HCT116 (cell line): ENCODE measurements at regions not wholly inside any gene's neighbourhood (a gene's known extent, or its start where the extent isn't known, plus 50 kb on each side); places are given as distances from the start of the nearest gene placed in this dataset.

Experiments
- ATAC-seq: fragments of 200-7000 bp; cut with Tn5 transposase; 2 replicates; pipeline ENCODE4 v1.9.1; 2020; ENCODE audit warnings: mild to moderate bottlenecking, moderate library complexity
- BruUV-seq: library from RNA; stranded (reverse); fragments of 400-500 nt; replicated peaks from 2 replicates; lab custom pipeline; 2021; lab: Mats Ljungman, UMichigan
- CTCF ChIA-PET: fragments of 300-600 bp; sonication (Branson Sonifier 250); formaldehyde crosslinking; loops from one replicate; lab custom pipeline; 2021; ENCODE audit warnings: antibody characterized with exemption; lab: Charles Lee
- POLR2A ChIA-PET: fragments of 300-600, 350-600 bp; sonication (Branson Sonifier 250); formaldehyde crosslinking; loops from one replicate; lab custom pipeline; 2021; ENCODE audit warnings: antibody characterized with exemption; lab: Charles Lee
- RAD21 ChIA-PET, 2 experiments: fragments of 300-600 bp; sonication (Branson Sonifier 250); formaldehyde crosslinking; loops; one replicate each; lab custom pipeline; 2023; ENCODE audit warnings: low total read pairs in 2 of 2; ENCODE audit not compliant: uncharacterized antibody in 2 of 2, unreplicated experiment in 2 of 2, low non-redundant PET in 1 of 2; lab: Charles Lee
- DNase-seq: peaks from one replicate; pipeline ENCODE4 v3.0.0-alpha.2; 2010; ENCODE audit warnings: low read depth, low spot score
- H2AFZ ChIP-seq: fragments of 200-600 bp; shearing (Covaris generic), sonication (generic); 2 replicates; pipeline ENCODE4 v1.6.1; 2017; ENCODE audit warnings: low read depth, mixed run types, mixed read lengths, antibody characterized with exemption, low read length; ENCODE audit not compliant: poor library complexity, severe bottlenecking
- H3K27ac ChIP-seq: 2 replicates; pipeline ENCODE4 v1.5.1; 2012; ENCODE audit warnings: low read depth, low read length
- H3K27me3 ChIP-seq: fragments of 200-600 bp; sonication (generic); 2 replicates; pipeline ENCODE4 v1.6.1; 2016; ENCODE audit warnings: mixed run types, low read length, mixed read lengths; ENCODE audit not compliant: insufficient read depth
- H3K36me3 ChIP-seq, 2 experiments: fragments of 200-500 bp in 1 of 2; fragments of 200-600 bp in 1 of 2; sonication (Bioruptor generic) in 1 of 2; sonication (generic) in 1 of 2; 2 replicates each; pipeline versions ENCODE4 v1.5.1 to v1.6.1; 2014 to 2016; ENCODE audit warnings: low read length in 2 of 2, inconsistent platforms in 1 of 2, mixed read lengths in 1 of 2, mixed run types in 1 of 2; ENCODE audit not compliant: insufficient read depth in 2 of 2, control insufficient read depth in 1 of 2
- H3K4me1 ChIP-seq, 2 experiments: fragments of 200-600 bp in 1 of 2; sonication (generic) in 1 of 2; 2 replicates each; pipeline versions ENCODE4 v1.5.1 to v1.6.1; 2012 to 2017; ENCODE audit warnings: low read length in 2 of 2, inconsistent platforms in 1 of 2, mild to moderate bottlenecking in 1 of 2, mixed read lengths in 1 of 2, mixed run types in 1 of 2, moderate library complexity in 1 of 2; ENCODE audit not compliant: insufficient read depth in 2 of 2, control insufficient read depth in 1 of 2
- H3K4me2 ChIP-seq: fragments of 200-600 bp; sonication (generic); 2 replicates; pipeline ENCODE4 v1.6.1; 2017; ENCODE audit warnings: mixed run types, low read length, mixed read lengths
- H3K4me3 ChIP-seq, 2 experiments: fragments of 200-600 bp in 1 of 2; sonication (generic) in 1 of 2; replicated peaks in 1 of 2; 2 replicates each; pipeline ENCODE4 v1.5.1; 2011 to 2016; ENCODE audit warnings: low read length in 2 of 2, control low read depth in 1 of 2, low read depth in 1 of 2, mild to moderate bottlenecking in 1 of 2, mixed read lengths in 1 of 2, mixed run types in 1 of 2
- H3K79me2 ChIP-seq: fragments of 200-600 bp; sonication (generic); 2 replicates; pipeline ENCODE4 v1.6.1; 2017; ENCODE audit warnings: mild to moderate bottlenecking, mixed run types, low read length, moderate library complexity, mixed read lengths; ENCODE audit not compliant: insufficient read depth
- H3K9ac ChIP-seq: fragments of 200-600 bp; sonication (generic); 2 replicates; pipeline ENCODE4 v1.6.1; 2016; ENCODE audit warnings: low read length, mixed read lengths
- H3K9me2 ChIP-seq: fragments of 200-600 bp; sonication (generic), shearing (Covaris generic); 2 replicates; pipeline ENCODE4 v1.6.1; 2017; ENCODE audit warnings: mixed run types, mild to moderate bottlenecking, moderate library complexity; ENCODE audit not compliant: insufficient read depth
- H3K9me3 ChIP-seq, 2 experiments: fragments of 200-500 bp in 1 of 2; fragments of 200-600 bp in 1 of 2; sonication (Bioruptor generic) in 1 of 2; sonication (generic) in 1 of 2; 2 replicates each; pipeline ENCODE4 v1.6.1; 2014 to 2017; ENCODE audit warnings: low read length in 2 of 2, mixed read lengths in 2 of 2, inconsistent platforms in 1 of 2, low read depth in 1 of 2, mild to moderate bottlenecking in 1 of 2, mixed run types in 1 of 2, moderate library complexity in 1 of 2; ENCODE audit not compliant: control insufficient read depth in 1 of 2, insufficient read depth in 1 of 2
- H4K20me1 ChIP-seq: fragments of 200-600 bp; sonication (generic), shearing (Covaris generic); 2 replicates; pipeline ENCODE4 v1.6.1; 2017; ENCODE audit warnings: mixed run types, mild to moderate bottlenecking, moderate library complexity; ENCODE audit not compliant: insufficient read depth
- CBX3 ChIP-seq: IDR thresholded peaks from 2 replicates; pipeline ENCODE4 v1.6.1; 2012; ENCODE audit warnings: low read depth
- EZH2phosphoT487 ChIP-seq: fragments of 200-600 bp; IDR thresholded peaks from 2 replicates; pipeline ENCODE4 v1.6.1; 2018; ENCODE audit warnings: antibody characterized with exemption, borderline replicate concordance
- POLR2A ChIP-seq: IDR thresholded peaks from 2 replicates; pipeline ENCODE4 v1.7.0; 2011; ENCODE audit warnings: borderline replicate concordance; ENCODE audit not compliant: insufficient read depth, insufficient read length; ENCODE audit errors: extremely low read depth
- SP1 ChIP-seq: IDR thresholded peaks from 2 replicates; pipeline ENCODE4 v1.6.1; 2012; ENCODE audit warnings: low read depth
- SRF ChIP-seq: IDR thresholded peaks from 2 replicates; pipeline ENCODE4 v1.6.1; 2012; ENCODE audit warnings: low read depth
- YY1 ChIP-seq: IDR thresholded peaks from 2 replicates; pipeline ENCODE4 v1.6.1; 2011; ENCODE audit warnings: low read length, low read depth, moderate library complexity, mild to moderate bottlenecking; ENCODE audit not compliant: insufficient replicate concordance; ENCODE audit errors: extremely low read depth
- ZNF274 ChIP-seq: fragments of 200-500 bp; sonication (Bioruptor generic); IDR thresholded peaks from 2 replicates; pipeline ENCODE4 v1.6.1; 2014; ENCODE audit warnings: mild to moderate bottlenecking, low read depth, low read length, inconsistent platforms
- intact Hi-C: fragments of 100-400 bp; cut with micrococcal nuclease; formaldehyde crosslinking; loops from 2 replicates; pipeline ENCODE4 v1.10.0; 2022
- TF ChIP-seq, protein P1 (sequence below): IDR thresholded peaks from 2 replicates; pipeline ENCODE4 v1.6.1; 2012; ENCODE audit warnings: low read depth

DNA sequence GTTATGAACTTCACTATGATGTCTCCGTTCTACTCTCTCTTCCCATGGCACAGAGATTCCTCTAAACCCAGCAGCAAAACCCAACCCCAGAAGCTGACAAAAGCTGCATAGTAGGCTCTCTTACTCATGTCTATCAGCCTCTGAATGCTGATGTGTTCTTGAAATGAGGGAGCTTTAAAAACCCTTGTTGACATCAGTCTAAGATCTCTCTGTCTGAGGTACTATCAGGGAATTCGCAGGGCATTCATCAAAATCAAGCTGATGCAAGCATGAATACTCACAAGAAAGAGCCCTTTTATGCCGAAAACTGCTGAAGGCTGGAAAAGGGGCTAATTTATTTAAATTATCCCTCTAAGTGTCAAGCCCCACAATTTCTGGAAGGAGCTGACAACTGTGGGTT, 710.6 kb upstream of the FANCL start:
- TF ChIP-seq ZNF274 (no peak), POLR2A (no peak), SRF (no peak), CBX3 (no peak), EZH2phosphoT487 (no peak), YY1 (no peak), SP1 (no peak)
- TF ChIP-seq, all 23 proteins: peak for 0
- Histone ChIP-seq H4K20me1 (no peaks in the 10 kb centered on the region), H3K79me2 (no peaks in the 10 kb centered on the region), H3K4me1 (no peaks in the 10 kb centered on the region), H2AFZ (no peak overlapping the region), H3K9me3 (no peaks in the 10 kb centered on the region), H3K4me3 (no peak overlapping the region), H3K9me2 (no peaks in the 10 kb centered on the region), H3K9ac (no peak overlapping the region), H3K36me3 (no peaks in the 10 kb centered on the region), H3K27ac (no peak overlapping the region), H3K4me2 (no peak overlapping the region), H3K27me3 (peaks cover 15% of the 10 kb centered on the region)
- ChIA-PET RAD21 (no interaction called here), POLR2A (no interaction called here), CTCF (no interaction called here)
- intact Hi-C loops, result loop anchor here (5.0 kb wide), 1 partner anchor 751 kb away; no protein-coding TSS in a partner anchor
- ATAC-seq (no peak), DNase-seq (no peak)
- BruUV-seq, result no TSS peak

DNA sequence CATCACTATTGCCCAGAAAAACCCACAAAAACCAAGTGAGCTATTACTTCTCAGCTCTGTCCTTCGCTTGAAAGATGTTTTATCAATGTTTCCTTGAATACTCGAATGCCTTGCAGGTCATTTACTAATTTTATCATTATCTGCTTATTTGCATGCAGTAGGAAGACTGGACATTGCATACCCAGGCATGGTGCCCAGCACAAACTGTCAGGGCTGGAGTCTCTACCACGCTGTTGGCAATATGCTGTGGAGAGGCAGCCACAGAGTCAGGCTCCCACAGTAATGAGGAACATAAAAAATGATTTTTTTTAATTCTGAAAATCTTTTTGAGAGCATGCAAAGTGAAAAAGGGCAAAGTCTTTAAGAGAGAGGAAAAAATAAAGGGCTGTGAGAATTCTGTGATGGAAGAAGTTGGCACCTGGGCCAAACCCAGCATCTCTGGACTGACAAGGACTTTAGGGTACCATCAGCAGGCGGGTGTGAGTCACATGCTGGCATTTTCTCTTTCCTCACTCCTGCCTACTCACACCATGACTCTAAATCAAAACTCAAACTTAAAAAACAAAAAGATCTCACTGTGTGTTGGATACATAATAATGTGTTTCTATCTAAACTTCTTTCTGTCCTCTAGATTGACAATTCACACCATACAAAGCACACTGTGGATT, 709.8 kb upstream of the FANCL start:
- H2AFZ ChIP-seq, result no peak overlapping the region

More for the DNA sequence above, 709.8 kb upstream of the FANCL start:
- H3K27ac ChIP-seq, result no peak overlapping the region
- no peaks in the 10 kb centered on the region for H3K4me1 ChIP-seq
- DNase-seq (no peak), ATAC-seq (no peak)
- CTCF ChIA-PET, result no interaction called here
- BruUV-seq, result no TSS peak
- H3K9ac ChIP-seq, result no peak overlapping the region
- intact Hi-C loops, result loop anchor here (5.0 kb wide), 1 partner anchor 751 kb away; no protein-coding TSS in a partner anchor
- RAD21 ChIA-PET, result no interaction called here
- POLR2A ChIA-PET, result no interaction called here
- no peak overlapping the region for H3K4me2 ChIP-seq
- H3K36me3 ChIP-seq, result no peaks in the 10 kb centered on the region
- TF ChIP-seq, protein P1, sequence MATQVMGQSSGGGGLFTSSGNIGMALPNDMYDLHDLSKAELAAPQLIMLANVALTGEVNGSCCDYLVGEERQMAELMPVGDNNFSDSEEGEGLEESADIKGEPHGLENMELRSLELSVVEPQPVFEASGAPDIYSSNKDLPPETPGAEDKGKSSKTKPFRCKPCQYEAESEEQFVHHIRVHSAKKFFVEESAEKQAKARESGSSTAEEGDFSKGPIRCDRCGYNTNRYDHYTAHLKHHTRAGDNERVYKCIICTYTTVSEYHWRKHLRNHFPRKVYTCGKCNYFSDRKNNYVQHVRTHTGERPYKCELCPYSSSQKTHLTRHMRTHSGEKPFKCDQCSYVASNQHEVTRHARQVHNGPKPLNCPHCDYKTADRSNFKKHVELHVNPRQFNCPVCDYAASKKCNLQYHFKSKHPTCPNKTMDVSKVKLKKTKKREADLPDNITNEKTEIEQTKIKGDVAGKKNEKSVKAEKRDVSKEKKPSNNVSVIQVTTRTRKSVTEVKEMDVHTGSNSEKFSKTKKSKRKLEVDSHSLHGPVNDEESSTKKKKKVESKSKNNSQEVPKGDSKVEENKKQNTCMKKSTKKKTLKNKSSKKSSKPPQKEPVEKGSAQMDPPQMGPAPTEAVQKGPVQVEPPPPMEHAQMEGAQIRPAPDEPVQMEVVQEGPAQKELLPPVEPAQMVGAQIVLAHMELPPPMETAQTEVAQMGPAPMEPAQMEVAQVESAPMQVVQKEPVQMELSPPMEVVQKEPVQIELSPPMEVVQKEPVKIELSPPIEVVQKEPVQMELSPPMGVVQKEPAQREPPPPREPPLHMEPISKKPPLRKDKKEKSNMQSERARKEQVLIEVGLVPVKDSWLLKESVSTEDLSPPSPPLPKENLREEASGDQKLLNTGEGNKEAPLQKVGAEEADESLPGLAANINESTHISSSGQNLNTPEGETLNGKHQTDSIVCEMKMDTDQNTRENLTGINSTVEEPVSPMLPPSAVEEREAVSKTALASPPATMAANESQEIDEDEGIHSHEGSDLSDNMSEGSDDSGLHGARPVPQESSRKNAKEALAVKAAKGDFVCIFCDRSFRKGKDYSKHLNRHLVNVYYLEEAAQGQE, result no peak
- no peaks in the 10 kb centered on the region for H3K79me2 ChIP-seq
- no peaks in the 10 kb centered on the region for H3K9me3 ChIP-seq
- no peaks in the 10 kb centered on the region for H4K20me1 ChIP-seq
- no peaks in the 10 kb centered on the region for H3K9me2 ChIP-seq
- no peak overlapping the region for H3K4me3 ChIP-seq
- H3K27me3 ChIP-seq, result peaks cover 15% of the 10 kb centered on the region
